Smooth muscle cell (in vitro differentiated cells): ENCODE measurements at regions not wholly inside any gene's neighbourhood (a gene's known extent, or its start where the extent isn't known, plus 50 kb on each side); places are given as distances from the start of the nearest gene placed in this dataset.

Source experiments
- DNase-seq: peaks from one replicate; lab custom pipeline; 2025; ENCODE audit not compliant: unreplicated experiment; lab: John Stamatoyannopoulos, UW
- H2AFZ ChIP-seq: fragments of 200-600 bp; sonication (generic); 2 replicates; pipeline ENCODE4 v1.6.0; 2016; ENCODE audit warnings: antibody characterized with exemption, low read depth, mild to moderate bottlenecking
- H3F3A ChIP-seq: fragments of 200-600 bp; sonication (generic); 2 replicates; pipeline ENCODE4 v1.6.0; 2017; ENCODE audit warnings: antibody characterized with exemption, low read depth
- H3K27ac ChIP-seq: fragments of 200-600 bp; sonication (generic); 2 replicates; pipeline ENCODE4 v1.5.1; 2016; ENCODE audit warnings: low read depth, mild to moderate bottlenecking
- H3K27me3 ChIP-seq: fragments of 200-600 bp; sonication (generic); 2 replicates; pipeline ENCODE4 v1.6.1; 2016; ENCODE audit warnings: low read depth, mild to moderate bottlenecking
- H3K36me3 ChIP-seq: fragments of 200-600 bp; sonication (generic); 2 replicates; pipeline ENCODE4 v1.5.1; 2016; ENCODE audit warnings: low read depth
- H3K4me1 ChIP-seq: fragments of 200-600 bp; sonication (generic); 2 replicates; pipeline ENCODE4 v1.5.1; 2016; ENCODE audit warnings: low read depth
- H3K4me2 ChIP-seq: fragments of 200-600 bp; sonication (generic); 2 replicates; pipeline ENCODE4 v1.6.0; 2016; ENCODE audit warnings: mild to moderate bottlenecking
- H3K4me3 ChIP-seq: fragments of 200-600 bp; sonication (generic); 2 replicates; pipeline ENCODE4 v1.5.1; 2016; ENCODE audit warnings: mild to moderate bottlenecking
- H3K79me2 ChIP-seq: fragments of 200-600 bp; sonication (generic); 2 replicates; pipeline ENCODE4 v1.6.0; 2016; ENCODE audit warnings: low read depth, mild to moderate bottlenecking
- H3K9ac ChIP-seq: fragments of 200-600 bp; sonication (generic); 2 replicates; pipeline ENCODE4 v1.6.0; 2016; ENCODE audit warnings: low read depth
- H3K9me3 ChIP-seq: fragments of 200-600 bp; sonication (generic); replicated peaks from 2 replicates; pipeline ENCODE4 v1.5.1; 2016; ENCODE audit warnings: low read depth
- H4K20me1 ChIP-seq: fragments of 200-600 bp; sonication (generic); 2 replicates; pipeline ENCODE4 v1.6.0; 2016; ENCODE audit warnings: low read depth
- CTCF ChIP-seq: fragments of 200-600 bp; sonication (generic); IDR thresholded peaks from 2 replicates; pipeline ENCODE4 v1.5.1; 2017; ENCODE audit warnings: borderline replicate concordance, mild to moderate bottlenecking, antibody characterized with exemption; ENCODE audit not compliant: insufficient read depth, poor library complexity, severe bottlenecking
- WGBS: methylation state at CpG from one replicate; pipeline ENCODE4 v1.1.7; 2016; ENCODE audit warnings: low lambda C conversion rate; 5-methylcytosine and 5-hydroxymethylcytosine counted together

DNA sequence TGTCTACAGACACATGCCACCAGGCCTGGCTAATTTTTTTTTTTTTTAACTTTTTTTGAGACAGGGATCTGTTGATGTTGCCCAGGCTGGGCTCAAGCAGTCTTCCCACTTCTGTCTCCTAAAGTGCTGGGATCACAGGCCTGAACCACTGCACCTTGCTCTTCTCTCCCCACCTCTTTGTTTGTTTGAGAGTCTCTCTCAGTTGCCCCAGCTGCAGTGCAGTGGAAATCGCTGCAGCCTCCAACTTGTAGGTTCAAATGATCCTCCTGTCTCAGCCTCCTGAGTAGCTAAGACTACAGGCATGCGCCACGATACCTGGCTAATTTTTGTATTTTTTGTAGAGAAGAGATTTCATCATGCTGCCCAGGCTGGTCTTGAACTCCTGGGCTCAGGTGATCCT, 115.6 kb downstream of the LARP7 start:
- H3K27me3 ChIP-seq: no peaks in the 10 kb centered on the region
- H3F3A ChIP-seq: no peaks in the 10 kb centered on the region
- no peak overlapping the region for H3K4me2 ChIP-seq
- no peak overlapping the region for H2AFZ ChIP-seq
- no peaks in the 10 kb centered on the region for H3K9me3 ChIP-seq
- no peak for TF ChIP-seq CTCF
- peaks cover 26% of the 10 kb centered on the region for H3K4me1 ChIP-seq
- no peak for DNase-seq
- WGBS: 100% methylated on average over 3 of the region's 3 CpGs
- H3K9ac ChIP-seq: no peak overlapping the region
- no peak overlapping the region for H3K27ac ChIP-seq
- H3K36me3 ChIP-seq: no peaks in the 10 kb centered on the region
- no peaks in the 10 kb centered on the region for H3K79me2 ChIP-seq
- no peak overlapping the region for H3K4me3 ChIP-seq
- no peaks in the 10 kb centered on the region for H4K20me1 ChIP-seq

- Histone ChIP-seq H3K9me3 (no peaks in the 10 kb centered on the region), H2AFZ (no peak overlapping the region), H3K4me3 (no peak overlapping the region), H3F3A (no peaks in the 10 kb centered on the region), H4K20me1 (no peaks in the 10 kb centered on the region), H3K79me2 (no peaks in the 10 kb centered on the region), H3K27ac (no peak overlapping the region), H3K9ac (no peak overlapping the region), H3K36me3 (no peaks in the 10 kb centered on the region), H3K27me3 (no peaks in the 10 kb centered on the region), H3K4me2 (no peak overlapping the region), H3K4me1 (peaks cover 20% of the 10 kb centered on the region)
- DNase-seq: no peak
- WGBS: 81% methylated on average over 3 of the region's 3 CpGs
- no peak for TF ChIP-seq CTCF
These were observed 116.4 kb downstream of the LARP7 start for GRCh38 chr4:112753333-112753732.

DNA sequence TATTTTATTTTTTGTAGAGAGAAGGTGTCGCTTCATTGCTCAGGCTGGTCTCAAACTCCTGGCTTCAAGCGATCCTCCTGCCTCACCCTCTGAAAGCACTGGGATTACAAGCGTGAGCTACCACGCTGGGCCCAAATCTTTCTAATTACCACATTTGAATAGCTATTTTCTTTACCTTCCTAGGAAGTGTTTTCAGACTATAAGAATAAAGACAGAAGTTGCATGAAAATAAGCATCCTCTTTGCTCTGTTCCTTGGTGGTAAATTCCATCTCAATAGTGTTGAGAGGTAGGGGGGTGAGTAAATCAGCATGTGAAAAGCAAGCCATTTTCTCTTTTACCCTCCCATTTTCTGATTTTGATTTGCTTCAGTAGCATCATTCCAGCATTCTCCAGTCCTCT, 122.4 kb downstream of the LARP7 start:
- Histone ChIP-seq H3K4me1 (peaks cover 17% of the 10 kb centered on the region), H3K9me3 (no peaks in the 10 kb centered on the region), H3K27ac (no peak overlapping the region), H3K79me2 (no peaks in the 10 kb centered on the region), H3K36me3 (no peaks in the 10 kb centered on the region), H3K4me2 (no peak overlapping the region), H3F3A (no peaks in the 10 kb centered on the region), H3K9ac (no peak overlapping the region), H3K4me3 (no peak overlapping the region), H3K27me3 (no peaks in the 10 kb centered on the region), H4K20me1 (no peaks in the 10 kb centered on the region), H2AFZ (peak overlapping the region; percentile 37)
- no peak for DNase-seq
- 61% methylated on average over 4 of the region's 4 CpGs for WGBS
- no peak for TF ChIP-seq CTCF

GRCh38 chr4:112765317-112765974, 128.5 kb downstream of the LARP7 start:
- Histone ChIP-seq H2AFZ (peak overlapping the region; percentile 46), H4K20me1 (no peaks in the 10 kb centered on the region), H3K4me2 (no peak overlapping the region), H3K27ac (no peak overlapping the region), H3F3A (no peaks in the 10 kb centered on the region), H3K9ac (no peak overlapping the region), H3K4me3 (no peak overlapping the region), H3K27me3 (no peaks in the 10 kb centered on the region), H3K36me3 (no peaks in the 10 kb centered on the region), H3K4me1 (peaks cover 8% of the 10 kb centered on the region), H3K9me3 (no peaks in the 10 kb centered on the region), H3K79me2 (no peaks in the 10 kb centered on the region)
- TF ChIP-seq CTCF: peak; percentile 51
- 9% methylated on average over 5 of the region's 5 CpGs for WGBS
- no peak for DNase-seq
